Fibroblast of peridontal ligament (primary cell): ENCODE measurements at regions not wholly inside any gene's neighbourhood (a gene's known extent, or its start where the extent isn't known, plus 50 kb on each side); places are given as distances from the start of the nearest gene placed in this dataset.
"Not testable (repeated sequence)": the region's sequence is repeated elsewhere in the genome, so short reads cannot be mapped to it uniquely, and the experiment has no call there.

ENCODE experiments used
- DNase-seq: peaks from one replicate; pipeline ENCODE4 v3.0.0-alpha.2; 2010; ENCODE audit errors: extremely low read depth

- no peak for DNase-seq
Observed at GRCh38 chrX:4690521-4690920, 977.1 kb upstream of the PRKX start.

GRCh38 chrX:4682636-4683035 lies 969.2 kb upstream of the PRKX start:
- DNase-seq: no peak

GRCh38 chrX:4675686-4676300 lies 962.3 kb upstream of the PRKX start:
- no peak for DNase-seq

GRCh38 chrX:4674028-4674782 lies 960.8 kb upstream of the PRKX start:
- no peak for DNase-seq

- no peak for DNase-seq
Observed at GRCh38 chrX:4671344-4671743, 957.9 kb upstream of the PRKX start.

GRCh38 chrX:4670606-4671005 lies 957.2 kb upstream of the PRKX start:
- DNase-seq: no peak

GRCh38 chrX:4668802-4669536 lies 955.5 kb upstream of the PRKX start:
- no peak for DNase-seq

GRCh38 chrX:4663085-4663484 lies 949.6 kb upstream of the PRKX start:
- no peak for DNase-seq

- no peak for DNase-seq
Observed at GRCh38 chrX:4661771-4662170, 948.3 kb upstream of the PRKX start.

GRCh38 chrX:4656419-4656818 lies 943.0 kb upstream of the PRKX start:
- DNase-seq: no peak

GRCh38 chrX:4655743-4656142 lies 942.3 kb upstream of the PRKX start:
- DNase-seq: no peak

- DNase-seq: no peak
Observed at GRCh38 chrX:4642114-4642513, 928.7 kb upstream of the PRKX start.

- no peak for DNase-seq
Observed at GRCh38 chrX:4638036-4638435, 924.6 kb upstream of the PRKX start.

GRCh38 chrX:4627414-4627813 lies 914.0 kb upstream of the PRKX start:
- no peak for DNase-seq

GRCh38 chrX:4622486-4623167 lies 909.2 kb upstream of the PRKX start:
- no peak for DNase-seq

- DNase-seq: not testable (repeated sequence)
Observed at GRCh38 chrX:4613651-4614050, 900.2 kb upstream of the PRKX start.

- DNase-seq: no peak
Observed at GRCh38 chrX:4588893-4589292, 875.4 kb upstream of the PRKX start.

GRCh38 chrX:4588466-4588865 lies 875.0 kb upstream of the PRKX start:
- DNase-seq: no peak

- DNase-seq: no peak
Observed at GRCh38 chrX:4588056-4588455, 874.6 kb upstream of the PRKX start.

- no peak for DNase-seq
Observed at GRCh38 chrX:4579999-4580398, 866.5 kb upstream of the PRKX start.

- no peak for DNase-seq
Observed at GRCh38 chrX:4579480-4579879, 866.0 kb upstream of the PRKX start.

GRCh38 chrX:4572691-4573090 lies 859.2 kb upstream of the PRKX start:
- DNase-seq: no peak
